ENCODE measurements at regions not wholly inside any gene's neighbourhood (a gene's known extent, or its start where the extent isn't known, plus 50 kb on each side); places are given as distances from the start of the nearest gene placed in this dataset.

DNA sequence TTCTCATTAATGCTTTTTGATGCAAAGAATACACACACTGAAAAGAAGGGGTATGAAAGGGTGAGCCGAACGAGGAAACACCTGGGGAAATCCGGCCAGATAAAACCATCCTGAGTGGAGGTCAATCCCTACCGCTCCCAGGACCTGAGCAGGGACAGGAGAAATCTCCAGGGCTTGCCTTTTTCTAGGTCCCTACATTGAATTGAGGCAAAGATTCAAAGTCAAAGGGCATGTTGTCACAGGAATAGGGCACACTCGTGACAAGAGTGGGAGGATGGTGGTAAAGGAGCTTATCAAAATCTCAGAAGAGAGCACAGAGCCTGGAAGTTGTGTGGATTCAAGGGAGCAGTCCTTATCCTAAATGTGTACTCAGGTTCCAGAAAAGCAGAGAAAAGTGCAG is 61.2 kb upstream of the ACKR3 start:
- Mint-ChIP-seq H3K36me3 (ENCODE audit: insufficient read depth, unreplicated experiment) (no peaks in the 10 kb centered on the region), H3K9me3 (ENCODE audit: unreplicated experiment) (peaks cover 14% of the 10 kb centered on the region), H3K4me1 (ENCODE audit: low read depth, unreplicated experiment) (no peaks in the 10 kb centered on the region), H3K27ac (ENCODE audit: unreplicated experiment) (no peak overlapping the region), H3K27me3 (ENCODE audit: insufficient read depth, unreplicated experiment) (peaks cover 8% of the 10 kb centered on the region), H3K4me3 (ENCODE audit: unreplicated experiment) (no peak overlapping the region)
- Histone ChIP-seq H3K4me3 (ENCODE audit: low read depth, low read length) (no peak overlapping the region), H3K36me3 (ENCODE audit: control insufficient read depth, insufficient read depth, low read length) (no peaks in the 10 kb centered on the region), H3K9me3 (no peaks in the 10 kb centered on the region), H3K27me3 (replicated peaks; ENCODE audit: control insufficient read depth, insufficient read depth, low read length) (no peaks in the 10 kb centered on the region), H3K4me1 (no peaks in the 10 kb centered on the region)
- ChIA-PET POLR2A (no interaction called here), CTCF (no interaction called here)
- DNase-seq, result no peak
- intact Hi-C loops (cut with micrococcal nuclease; ENCODE audit: unreplicated experiment), result no loop called here
- TF ChIP-seq, protein P1, sequence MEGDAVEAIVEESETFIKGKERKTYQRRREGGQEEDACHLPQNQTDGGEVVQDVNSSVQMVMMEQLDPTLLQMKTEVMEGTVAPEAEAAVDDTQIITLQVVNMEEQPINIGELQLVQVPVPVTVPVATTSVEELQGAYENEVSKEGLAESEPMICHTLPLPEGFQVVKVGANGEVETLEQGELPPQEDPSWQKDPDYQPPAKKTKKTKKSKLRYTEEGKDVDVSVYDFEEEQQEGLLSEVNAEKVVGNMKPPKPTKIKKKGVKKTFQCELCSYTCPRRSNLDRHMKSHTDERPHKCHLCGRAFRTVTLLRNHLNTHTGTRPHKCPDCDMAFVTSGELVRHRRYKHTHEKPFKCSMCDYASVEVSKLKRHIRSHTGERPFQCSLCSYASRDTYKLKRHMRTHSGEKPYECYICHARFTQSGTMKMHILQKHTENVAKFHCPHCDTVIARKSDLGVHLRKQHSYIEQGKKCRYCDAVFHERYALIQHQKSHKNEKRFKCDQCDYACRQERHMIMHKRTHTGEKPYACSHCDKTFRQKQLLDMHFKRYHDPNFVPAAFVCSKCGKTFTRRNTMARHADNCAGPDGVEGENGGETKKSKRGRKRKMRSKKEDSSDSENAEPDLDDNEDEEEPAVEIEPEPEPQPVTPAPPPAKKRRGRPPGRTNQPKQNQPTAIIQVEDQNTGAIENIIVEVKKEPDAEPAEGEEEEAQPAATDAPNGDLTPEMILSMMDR (IDR thresholded peaks at IDR 0.05; ENCODE audit: insufficient read depth in 1 of 2, low read depth in 1 of 2, low read length in 1 of 2, severe bottlenecking in 1 of 2, unreplicated experiment in 1 of 2), result no peak
- no TSS peak for BruUV-seq (replicated peaks)

DNA sequence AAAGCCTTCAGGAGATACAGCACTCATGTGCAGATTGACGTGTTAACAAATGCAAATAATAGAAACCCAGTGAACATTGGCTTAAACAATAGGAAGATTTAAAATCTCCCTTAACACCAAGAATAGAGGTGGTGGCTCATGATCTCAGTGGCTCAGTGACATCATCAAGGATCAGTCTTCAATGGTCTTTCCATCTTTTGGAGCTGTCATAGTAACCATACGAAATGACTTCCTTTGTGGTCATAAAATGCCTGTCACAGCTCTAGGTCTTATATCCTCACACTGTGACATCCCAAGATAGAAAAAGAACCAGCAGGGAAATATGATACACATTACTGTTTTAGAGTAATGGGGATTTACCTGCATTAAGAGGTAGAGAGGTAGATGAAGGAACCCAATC is 59.6 kb upstream of the ACKR3 start:
- Mint-ChIP-seq H3K4me3 (ENCODE audit: unreplicated experiment) (no peak overlapping the region), H3K36me3 (ENCODE audit: insufficient read depth, unreplicated experiment) (no peaks in the 10 kb centered on the region), H3K4me1 (ENCODE audit: low read depth, unreplicated experiment) (no peaks in the 10 kb centered on the region), H3K27me3 (ENCODE audit: insufficient read depth, unreplicated experiment) (peaks cover 8% of the 10 kb centered on the region), H3K9me3 (ENCODE audit: unreplicated experiment) (peaks cover 13% of the 10 kb centered on the region), H3K27ac (ENCODE audit: unreplicated experiment) (no peak overlapping the region)
- H3K27me3 ChIP-seq (replicated peaks; ENCODE audit: control insufficient read depth, insufficient read depth, low read length), result no peaks in the 10 kb centered on the region
- TF ChIP-seq, protein P1 (IDR thresholded peaks at IDR 0.05; ENCODE audit: insufficient read depth in 1 of 2, low read depth in 1 of 2, low read length in 1 of 2, severe bottlenecking in 1 of 2, unreplicated experiment in 1 of 2), result no peak
- H3K9me3 ChIP-seq, result no peaks in the 10 kb centered on the region
- no peak overlapping the region for H3K4me3 ChIP-seq (ENCODE audit: low read depth, low read length)
- no peaks in the 10 kb centered on the region for H3K4me1 ChIP-seq
- H3K36me3 ChIP-seq (ENCODE audit: control insufficient read depth, insufficient read depth, low read length), result no peaks in the 10 kb centered on the region
- no TSS peak for BruUV-seq (replicated peaks)
- CTCF ChIA-PET, result no interaction called here
- POLR2A ChIA-PET, result no interaction called here
- intact Hi-C loops (cut with micrococcal nuclease; ENCODE audit: unreplicated experiment), result no loop called here
- DNase-seq, result no peak

DNA sequence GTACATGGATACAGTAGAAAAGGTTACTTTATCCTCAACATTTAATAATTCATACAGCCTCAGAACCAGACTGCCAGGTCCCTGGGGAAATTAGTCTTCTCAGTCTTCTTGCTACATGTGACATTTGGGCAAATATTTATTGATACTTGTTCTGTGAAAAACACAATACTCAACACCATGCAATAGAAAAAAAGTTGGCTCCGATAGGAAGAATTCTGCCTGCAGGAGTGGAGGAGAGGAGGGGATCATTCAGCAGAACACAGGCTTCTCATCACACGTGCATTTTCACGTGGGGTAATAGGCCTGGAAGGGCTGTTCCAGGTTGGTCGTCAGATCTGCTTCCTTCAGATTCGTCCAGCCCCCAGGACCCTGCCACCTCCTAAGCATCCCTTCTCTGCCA is 58.4 kb upstream of the ACKR3 start:
- no peaks in the 10 kb centered on the region for H3K9me3 ChIP-seq
- BruUV-seq (replicated peaks), result no TSS peak
- no peak overlapping the region for H3K27ac Mint-ChIP-seq (ENCODE audit: unreplicated experiment)
- no peak for DNase-seq
- TF ChIP-seq, protein P1 (IDR thresholded peaks at IDR 0.05; ENCODE audit: insufficient read depth in 1 of 2, low read depth in 1 of 2, low read length in 1 of 2, severe bottlenecking in 1 of 2, unreplicated experiment in 1 of 2), result no peak
- H3K9me3 Mint-ChIP-seq (ENCODE audit: unreplicated experiment), result peaks cover under 1% of the 10 kb centered on the region
- H3K36me3 Mint-ChIP-seq (ENCODE audit: insufficient read depth, unreplicated experiment), result no peaks in the 10 kb centered on the region
- no peak overlapping the region for H3K4me3 Mint-ChIP-seq (ENCODE audit: unreplicated experiment)
- H3K27me3 Mint-ChIP-seq (ENCODE audit: insufficient read depth, unreplicated experiment), result peaks cover 2% of the 10 kb centered on the region
- ChIA-PET POLR2A (no interaction called here), CTCF (interaction anchor here (0.6 to 0.7 kb wide), 2 partner anchors 9 to 88 kb away, joined by 5 to 6 read pairs; no protein-coding TSS in a partner anchor)
- H3K4me1 Mint-ChIP-seq (ENCODE audit: low read depth, unreplicated experiment), result no peaks in the 10 kb centered on the region
- no peaks in the 10 kb centered on the region for H3K4me1 ChIP-seq
- H3K27me3 ChIP-seq (replicated peaks; ENCODE audit: control insufficient read depth, insufficient read depth, low read length), result no peaks in the 10 kb centered on the region
- H3K36me3 ChIP-seq (ENCODE audit: control insufficient read depth, insufficient read depth, low read length), result no peaks in the 10 kb centered on the region
- intact Hi-C loops (cut with micrococcal nuclease; ENCODE audit: unreplicated experiment), result no loop called here
- H3K4me3 ChIP-seq (ENCODE audit: low read depth, low read length), result no peak overlapping the region
